ENCODE measurements at regions not wholly inside any gene's neighbourhood (a gene's known extent, or its start where the extent isn't known, plus 50 kb on each side); places are given as distances from the start of the nearest gene placed in this dataset.
A peak's percentile ranks its signal among the peaks of the same experiment; 100 is the strongest.

DNA sequence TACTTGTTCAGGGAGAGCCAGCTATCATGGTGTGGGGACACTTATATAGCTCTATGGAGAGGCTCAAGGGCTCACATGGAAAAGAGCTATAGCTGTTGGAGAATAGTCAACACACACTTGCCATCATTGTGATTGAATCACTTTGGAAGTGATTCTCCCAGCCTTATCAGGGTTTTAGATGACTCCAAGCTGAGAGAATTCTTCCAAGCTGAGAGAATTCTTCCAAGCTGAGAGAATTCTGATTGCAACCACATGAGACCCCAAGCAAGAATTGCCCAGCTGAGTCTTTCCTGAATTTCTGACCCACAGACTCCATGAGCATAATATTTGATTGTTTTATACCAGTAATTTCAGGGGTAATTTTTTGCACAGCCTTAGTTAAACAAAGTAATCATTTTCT, 1318.3 kb upstream of the RAG2 start:
- no peaks in the 10 kb centered on the region for H3K27me3 ChIP-seq
- no peak overlapping the region for H3K4me3 ChIP-seq
- H3K36me3 ChIP-seq: no peaks in the 10 kb centered on the region
- TF ChIP-seq EP300 (IDR thresholded peaks at IDR 0.05) (no peak), POLR2A (IDR thresholded peaks at IDR 0.05) (no peak)
- TF ChIP-seq, protein P1, sequence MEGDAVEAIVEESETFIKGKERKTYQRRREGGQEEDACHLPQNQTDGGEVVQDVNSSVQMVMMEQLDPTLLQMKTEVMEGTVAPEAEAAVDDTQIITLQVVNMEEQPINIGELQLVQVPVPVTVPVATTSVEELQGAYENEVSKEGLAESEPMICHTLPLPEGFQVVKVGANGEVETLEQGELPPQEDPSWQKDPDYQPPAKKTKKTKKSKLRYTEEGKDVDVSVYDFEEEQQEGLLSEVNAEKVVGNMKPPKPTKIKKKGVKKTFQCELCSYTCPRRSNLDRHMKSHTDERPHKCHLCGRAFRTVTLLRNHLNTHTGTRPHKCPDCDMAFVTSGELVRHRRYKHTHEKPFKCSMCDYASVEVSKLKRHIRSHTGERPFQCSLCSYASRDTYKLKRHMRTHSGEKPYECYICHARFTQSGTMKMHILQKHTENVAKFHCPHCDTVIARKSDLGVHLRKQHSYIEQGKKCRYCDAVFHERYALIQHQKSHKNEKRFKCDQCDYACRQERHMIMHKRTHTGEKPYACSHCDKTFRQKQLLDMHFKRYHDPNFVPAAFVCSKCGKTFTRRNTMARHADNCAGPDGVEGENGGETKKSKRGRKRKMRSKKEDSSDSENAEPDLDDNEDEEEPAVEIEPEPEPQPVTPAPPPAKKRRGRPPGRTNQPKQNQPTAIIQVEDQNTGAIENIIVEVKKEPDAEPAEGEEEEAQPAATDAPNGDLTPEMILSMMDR (IDR thresholded peaks at IDR 0.05): no peak
- no peak for DNase-seq
- H3K9me3 ChIP-seq: no peaks in the 10 kb centered on the region
- no peaks in the 10 kb centered on the region for H3K4me1 ChIP-seq (ENCODE audit: insufficient read depth)
- no peak overlapping the region for H3K27ac ChIP-seq
- intact Hi-C loops (cut with DNase I): no loop called here

DNA sequence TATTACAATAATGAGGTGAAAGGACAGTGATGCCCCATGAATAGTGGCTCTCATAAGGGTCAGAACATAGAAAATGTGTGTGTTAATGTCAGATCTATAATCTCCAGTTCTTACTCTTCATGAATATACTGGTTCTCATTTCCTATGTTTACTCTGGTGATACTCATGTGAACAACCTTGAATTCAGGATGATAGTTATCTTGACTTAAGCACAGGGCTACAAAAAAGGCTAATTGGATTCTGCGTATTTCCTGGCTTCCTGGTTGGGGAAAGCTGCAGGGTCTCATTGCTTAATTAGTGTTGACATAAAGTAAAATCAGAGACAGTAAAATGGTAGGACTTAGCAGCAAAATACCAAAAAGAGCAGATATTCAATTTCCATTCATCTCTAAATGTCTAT, 1316.8 kb upstream of the RAG2 start:
- intact Hi-C loops (cut with DNase I): no loop called here
- DNase-seq: no peak
- Histone ChIP-seq H3K9me3 (no peaks in the 10 kb centered on the region), H3K4me1 (ENCODE audit: insufficient read depth) (no peaks in the 10 kb centered on the region), H3K27me3 (no peaks in the 10 kb centered on the region), H3K4me3 (no peak overlapping the region), H3K27ac (no peak overlapping the region), H3K36me3 (no peaks in the 10 kb centered on the region)
- WGBS, 3 donors: 46 to 92% (median 88%) methylated on average over 1 of the region's 1 CpG
- TF ChIP-seq POLR2A (IDR thresholded peaks at IDR 0.05) (no peak), EP300 (IDR thresholded peaks at IDR 0.05) (no peak)
- TF ChIP-seq, protein P1 (IDR thresholded peaks at IDR 0.05): no peak

DNA sequence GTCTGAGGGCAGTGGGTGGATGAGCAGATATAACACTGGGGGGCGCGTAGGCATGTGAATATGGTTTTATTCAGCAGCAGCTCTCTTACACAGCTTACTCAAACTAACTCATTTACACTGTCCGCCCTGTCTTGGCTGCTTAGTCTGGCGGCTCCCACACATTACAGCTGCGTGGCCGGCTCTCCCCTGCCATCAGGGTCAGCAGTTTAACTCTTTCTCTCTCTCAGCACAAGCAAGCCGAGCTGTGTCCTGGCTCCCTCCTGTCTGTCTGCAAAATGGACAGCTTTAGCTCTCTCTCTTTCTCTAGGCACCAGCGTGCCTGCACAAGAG, 1310.1 kb upstream of the RAG2 start:
- H3K4me1 ChIP-seq (ENCODE audit: insufficient read depth): peaks cover 6% of the 10 kb centered on the region
- no peaks in the 10 kb centered on the region for H3K9me3 ChIP-seq
- no peaks in the 10 kb centered on the region for H3K36me3 ChIP-seq
- DNase-seq: peak; percentile 17 to 53 (median 29)
- 14 to 41% (median 14%) methylated on average over 8 of the region's 8 CpGs for WGBS, 3 donors
- H3K27ac ChIP-seq: no peak overlapping the region
- intact Hi-C loops (cut with DNase I): no loop called here
- TF ChIP-seq EP300 (IDR thresholded peaks at IDR 0.05): no peak
- no peak for TF ChIP-seq POLR2A (IDR thresholded peaks at IDR 0.05)
- TF ChIP-seq, protein P1 (IDR thresholded peaks at IDR 0.05): no peak
- H3K27me3 ChIP-seq: no peaks in the 10 kb centered on the region
- no peak overlapping the region for H3K4me3 ChIP-seq

DNA sequence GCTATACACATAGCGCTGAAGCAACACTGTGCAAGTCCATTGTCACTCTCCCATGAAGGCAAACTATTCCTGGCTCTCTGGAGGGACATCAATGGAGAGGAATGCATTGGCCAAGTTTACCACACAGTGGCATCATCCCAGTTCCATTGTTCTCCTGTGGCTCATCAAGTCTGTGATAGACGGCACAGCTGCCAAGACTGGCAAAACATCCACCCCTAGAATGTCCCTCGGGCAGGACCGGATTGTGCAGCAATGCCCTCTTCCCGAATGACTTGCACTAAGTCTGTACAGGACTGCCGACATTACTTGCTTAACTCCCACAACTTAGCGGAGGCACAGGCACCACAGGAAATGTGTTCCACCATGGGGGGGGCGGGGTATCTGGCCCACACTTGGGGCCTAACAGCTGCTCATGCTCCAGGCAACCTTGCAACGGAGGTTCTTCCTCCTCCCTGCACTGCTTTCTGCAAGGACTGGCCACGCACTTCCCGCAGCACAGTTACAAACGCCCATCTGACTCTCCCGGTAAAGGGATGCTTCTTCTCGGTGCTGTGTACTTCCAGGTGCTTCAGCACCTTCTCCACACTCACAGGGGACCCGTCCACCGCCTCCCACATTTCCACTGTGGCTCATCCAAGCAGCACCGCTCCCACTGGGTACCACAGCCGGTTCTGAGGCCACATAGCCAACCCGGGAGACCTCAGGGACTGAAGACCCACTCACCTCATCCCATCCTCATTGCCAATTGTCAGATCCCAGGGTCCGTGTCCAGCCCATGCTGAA, 1309.6 kb upstream of the RAG2 start:
- 37 to 78% (median 42%) methylated on average over 20 of the region's 20 CpGs for WGBS, 3 donors
- Histone ChIP-seq H3K27me3 (no peaks in the 10 kb centered on the region), H3K36me3 (no peaks in the 10 kb centered on the region), H3K4me1 (ENCODE audit: insufficient read depth) (peaks cover 6% of the 10 kb centered on the region), H3K4me3 (no peak overlapping the region), H3K27ac (no peak overlapping the region), H3K9me3 (no peaks in the 10 kb centered on the region)
- DNase-seq: peak in 3 of 5 donors; percentile 16 to 37 (median 18)
- TF ChIP-seq, protein P1 (IDR thresholded peaks at IDR 0.05): no peak
- TF ChIP-seq EP300 (IDR thresholded peaks at IDR 0.05) (no peak), POLR2A (IDR thresholded peaks at IDR 0.05) (no peak)
- intact Hi-C loops (cut with DNase I): no loop called here

Data from ovary (tissue), 7 donors.